K562 (cell line): ENCODE measurements at regions not wholly inside any gene's neighbourhood (a gene's known extent, or its start where the extent isn't known, plus 50 kb on each side); places are given as distances from the start of the nearest gene placed in this dataset.
"Not testable (repeated sequence)": the region's sequence is repeated elsewhere in the genome, so short reads cannot be mapped to it uniquely, and the experiment has no call there.

ENCODE experiments used
- TRIM28 ChIP-seq: fragments of 450-650 bp; IDR thresholded peaks from 2 replicates; pipeline ENCODE4 v1.6.1; 2017
- ZNF408 ChIP-seq: fragments of 250-450 bp; sonication (Bioruptor Pico); IDR thresholded peaks from 2 replicates; pipeline ENCODE4 v1.4.0; 2020; ENCODE audit warnings: low read depth, mild to moderate bottlenecking, moderate library complexity

- TF ChIP-seq TRIM28; ZNF408 (CRISPR knock-in tag): not testable (repeated sequence)
Observed at GRCh38 chr12:58337539-58337938, 396.2 kb downstream of the ATP23 start.
